SK-N-SH (cell line): ENCODE measurements at regions not wholly inside any gene's neighbourhood (a gene's known extent, or its start where the extent isn't known, plus 50 kb on each side); places are given as distances from the start of the nearest gene placed in this dataset.

Source experiments
- CTCF ChIA-PET: fragments of 300-600, 350-600 bp; formaldehyde crosslinking; extraction: SDS; loops from one replicate; lab custom pipeline; 2021; lab: Yijun Ruan, JAX
- POLR2A ChIA-PET: fragments of 350-600 bp; sonication (Branson Sonifier 250); formaldehyde crosslinking; extraction: SDS; loops from one replicate; lab custom pipeline; 2020; ENCODE audit warnings: antibody characterized with exemption, inconsistent platforms; lab: Yijun Ruan, JAX
- DNase-seq: peaks from one replicate; pipeline ENCODE4 v3.0.0; 2012
- H2AFZ ChIP-seq: fragments of 200-600 bp; sonication (generic); 2 replicates; pipeline ENCODE4 v1.8.1; 2016; ENCODE audit warnings: antibody characterized with exemption, mild to moderate bottlenecking, low read depth
- H3F3A ChIP-seq: fragments of 200-600 bp; sonication (generic); replicated peaks from 2 replicates; pipeline ENCODE3; 2016; ENCODE audit warnings: antibody characterized with exemption, mild to moderate bottlenecking; ENCODE audit not compliant: insufficient read depth
- H3K27ac ChIP-seq, 2 experiments: fragments of 200-500 bp in 1 of 2; fragments of 200-600 bp in 1 of 2; sonication (Bioruptor generic) in 1 of 2; sonication (generic), shearing (Covaris generic) in 1 of 2; 2 replicates each; pipeline versions ENCODE4 v1.5.1 to v1.6.1; 2014 to 2016; ENCODE audit warnings: low read depth in 2 of 2, inconsistent platforms in 1 of 2, low read length in 1 of 2, mild to moderate bottlenecking in 1 of 2, mixed read lengths in 1 of 2
- H3K27me3 ChIP-seq: fragments of 200-600 bp; sonication (generic), shearing (Covaris generic); 2 replicates; pipeline ENCODE4 v1.6.1; 2016; ENCODE audit warnings: mixed run types; ENCODE audit not compliant: insufficient read depth
- H3K36me3 ChIP-seq, 2 experiments: fragments of 200-500 bp in 1 of 2; fragments of 200-600 bp in 1 of 2; sonication (Bioruptor generic) in 1 of 2; sonication (generic) in 1 of 2; replicated peaks in 1 of 2; 2 replicates each; pipeline versions ENCODE3 to v1.5.1; 2014 to 2016; ENCODE audit warnings: low read length in 1 of 2, mild to moderate bottlenecking in 1 of 2; ENCODE audit not compliant: insufficient read depth in 2 of 2, control insufficient read depth in 1 of 2
- H3K4me1 ChIP-seq, 2 experiments: fragments of 200-500 bp in 1 of 2; fragments of 200-600 bp in 1 of 2; sonication (Bioruptor generic) in 1 of 2; sonication (generic), shearing (Covaris generic) in 1 of 2; 2 replicates each; pipeline versions ENCODE4 v1.5.1 to v1.6.1; 2014 to 2016; ENCODE audit warnings: low read depth in 1 of 2, low read length in 1 of 2, mixed run types in 1 of 2; ENCODE audit not compliant: insufficient read depth in 2 of 2, control insufficient read depth in 1 of 2
- H3K4me2 ChIP-seq: fragments of 200-600 bp; sonication (generic), shearing (Covaris generic); 2 replicates; pipeline ENCODE4 v1.6.1; 2017; ENCODE audit warnings: mixed run types
- H3K4me3 ChIP-seq, 2 experiments: fragments of 200-500 bp in 1 of 2; fragments of 200-600 bp in 1 of 2; sonication (Bioruptor generic) in 1 of 2; sonication (generic), shearing (Covaris generic) in 1 of 2; 2 replicates each; pipeline versions ENCODE4 v1.5.1 to v1.8.1; 2014 to 2016; ENCODE audit warnings: low read depth in 2 of 2, inconsistent platforms in 1 of 2, low read length in 1 of 2, mild to moderate bottlenecking in 1 of 2, mixed read lengths in 1 of 2, moderate library complexity in 1 of 2
- H3K79me2 ChIP-seq: fragments of 200-600 bp; sonication (generic); 2 replicates; pipeline ENCODE4 v1.8.1; 2017; ENCODE audit warnings: mild to moderate bottlenecking; ENCODE audit not compliant: insufficient read depth
- H3K9ac ChIP-seq: fragments of 200-600 bp; sonication (generic); 2 replicates; pipeline ENCODE4 v1.6.1; 2017; ENCODE audit warnings: mixed run types
- H3K9me2 ChIP-seq: fragments of 200-600 bp; sonication (generic); 2 replicates; pipeline ENCODE4 v1.6.1; 2017; ENCODE audit warnings: mixed run types
- H3K9me3 ChIP-seq: fragments of 200-600 bp; sonication (generic); 2 replicates; pipeline ENCODE4 v1.6.1; 2017; ENCODE audit warnings: mixed run types, mild to moderate bottlenecking, moderate library complexity
- H4K20me1 ChIP-seq: fragments of 200-600 bp; sonication (generic); 2 replicates; pipeline ENCODE4 v1.6.1; 2017; ENCODE audit warnings: mild to moderate bottlenecking, mixed run types; ENCODE audit not compliant: insufficient read depth
- CHD2 ChIP-seq: fragments of 150-350 bp; IDR thresholded peaks from 2 replicates; pipeline ENCODE4 v1.6.1; 2018; ENCODE audit warnings: low read length; ENCODE audit not compliant: partially characterized antibody
- EP300 ChIP-seq, 2 experiments: IDR thresholded peaks; 2 replicates each; pipeline versions ENCODE4 v1.4.0 to v1.6.1; 2012; ENCODE audit warnings: borderline replicate concordance in 1 of 2, low read depth in 1 of 2, low read length in 1 of 2
- EZH2phosphoT487 ChIP-seq: fragments of 200-600 bp; sonication (generic); IDR thresholded peaks from 2 replicates; pipeline ENCODE4 v1.6.1; 2017; ENCODE audit warnings: low read depth, mixed run types, mild to moderate bottlenecking, antibody characterized with exemption, moderate library complexity, borderline replicate concordance
- FOXJ3 ChIP-seq: sonication (generic); formaldehyde crosslinking; IDR thresholded peaks from 2 replicates; pipeline ENCODE4 v1.5.1; 2020; ENCODE audit warnings: mild to moderate bottlenecking, missing genetic modification reagents
- GABPA ChIP-seq: IDR thresholded peaks from 2 replicates; pipeline ENCODE4 v1.4.0; 2012; ENCODE audit warnings: low read depth, mild to moderate bottlenecking
- GATA2 ChIP-seq: sonication (generic); formaldehyde crosslinking; IDR thresholded peaks from 2 replicates; pipeline ENCODE4 v1.5.0; 2020; ENCODE audit warnings: mild to moderate bottlenecking, missing genetic modification reagents
- MEF2A ChIP-seq: IDR thresholded peaks from 2 replicates; pipeline ENCODE4 v1.4.0; 2012; ENCODE audit warnings: low read depth, borderline replicate concordance
- NFIC ChIP-seq: IDR thresholded peaks from 2 replicates; pipeline ENCODE4 v1.4.0; 2012; ENCODE audit warnings: borderline replicate concordance
- NRF1 ChIP-seq: IDR thresholded peaks from 2 replicates; pipeline ENCODE4 v1.6.1; 2012; ENCODE audit warnings: low read depth, mild to moderate bottlenecking, low read length
- RAD21 ChIP-seq: IDR thresholded peaks from 2 replicates; pipeline ENCODE4 v1.6.1; 2012; ENCODE audit warnings: mild to moderate bottlenecking, low read length
- RCOR1 ChIP-seq: fragments of 150-350 bp; IDR thresholded peaks from 2 replicates; pipeline ENCODE4 v1.6.1; 2017; ENCODE audit warnings: antibody characterized with exemption, low read length
- RFX5 ChIP-seq: IDR thresholded peaks from 2 replicates; pipeline ENCODE4 v1.6.1; 2012; ENCODE audit warnings: mild to moderate bottlenecking, improper control_type of control experiment, low read length
- SIN3A ChIP-seq: IDR thresholded peaks from 2 replicates; pipeline ENCODE4 v1.6.1; 2012; ENCODE audit warnings: low read depth, mild to moderate bottlenecking, low read length, moderate library complexity, borderline replicate concordance
- SMC3 ChIP-seq: IDR thresholded peaks from 2 replicates; pipeline ENCODE4 v1.6.1; 2012; ENCODE audit warnings: low read depth, low read length, improper control_type of control experiment
- TAF1 ChIP-seq: IDR thresholded peaks from 2 replicates; pipeline ENCODE4 v1.6.1; 2012; ENCODE audit warnings: low read depth, mild to moderate bottlenecking, low read length, moderate library complexity, borderline replicate concordance
- TCF12 ChIP-seq: IDR thresholded peaks from 2 replicates; pipeline ENCODE4 v1.4.0; 2012
- USF1 ChIP-seq: IDR thresholded peaks from 2 replicates; pipeline ENCODE4 v1.4.0; 2012; ENCODE audit warnings: low read depth, borderline replicate concordance
- YY1 ChIP-seq: IDR thresholded peaks from 2 replicates; pipeline ENCODE4 v1.4.0; 2012; ENCODE audit warnings: low read depth, mild to moderate bottlenecking
- WGBS: methylation state at CpG from one replicate; pipeline ENCODE4 v1.1.6; 2017; ENCODE audit warnings: low lambda C conversion rate; 5-methylcytosine and 5-hydroxymethylcytosine counted together
- TF ChIP-seq, protein P1 (sequence below): fragments of 150-350 bp; IDR thresholded peaks from 2 replicates; pipeline ENCODE4 v1.6.1; 2016; ENCODE audit warnings: mild to moderate bottlenecking, low read depth, low read length
- TF ChIP-seq, protein P2 (sequence below): IDR thresholded peaks from 2 replicates; pipeline ENCODE4; 2012
- TF ChIP-seq, protein P3 (sequence below): IDR thresholded peaks from 2 replicates; pipeline ENCODE4 v1.4.0; 2012; ENCODE audit warnings: low read depth, borderline replicate concordance

DNA sequence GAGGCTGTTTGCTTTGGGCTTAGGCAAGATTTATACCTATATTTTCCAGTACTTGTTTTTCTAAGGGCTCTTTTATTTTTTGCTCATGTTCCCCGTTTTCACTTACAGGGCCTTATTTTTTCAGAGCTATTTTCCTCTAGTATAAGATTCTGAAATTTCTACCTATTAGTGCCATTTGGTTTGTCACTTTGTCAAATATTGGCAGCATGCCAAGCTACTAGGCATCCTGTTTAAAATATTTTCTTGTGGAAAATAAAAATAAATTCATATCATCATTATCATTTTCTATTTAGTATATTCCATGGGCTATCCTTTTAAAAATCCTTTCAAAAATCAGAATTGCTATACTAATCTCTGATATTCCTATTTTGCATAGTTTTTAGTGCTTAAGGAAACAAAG lies 64.8 kb upstream of the CHST9 start:
- TF ChIP-seq, protein P1, sequence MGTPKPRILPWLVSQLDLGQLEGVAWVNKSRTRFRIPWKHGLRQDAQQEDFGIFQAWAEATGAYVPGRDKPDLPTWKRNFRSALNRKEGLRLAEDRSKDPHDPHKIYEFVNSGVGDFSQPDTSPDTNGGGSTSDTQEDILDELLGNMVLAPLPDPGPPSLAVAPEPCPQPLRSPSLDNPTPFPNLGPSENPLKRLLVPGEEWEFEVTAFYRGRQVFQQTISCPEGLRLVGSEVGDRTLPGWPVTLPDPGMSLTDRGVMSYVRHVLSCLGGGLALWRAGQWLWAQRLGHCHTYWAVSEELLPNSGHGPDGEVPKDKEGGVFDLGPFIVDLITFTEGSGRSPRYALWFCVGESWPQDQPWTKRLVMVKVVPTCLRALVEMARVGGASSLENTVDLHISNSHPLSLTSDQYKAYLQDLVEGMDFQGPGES = no peak
- TF ChIP-seq EP300 (IDR thresholded peaks at IDR 0.05; ENCODE audit: borderline replicate concordance in 1 of 2, low read depth in 1 of 2, low read length in 1 of 2) (no peak), FOXJ3 (CRISPR knock-in tag) (no peak), RCOR1 (no peak), YY1 (no peak), GATA2 (CRISPR knock-in tag) (no peak), TAF1 (no peak), EZH2phosphoT487 (no peak), SIN3A (no peak), GABPA (no peak), SMC3 (no peak)
- TF ChIP-seq, all 33 proteins: peak for 0
- H3K4me2 ChIP-seq = no peak overlapping the region
- no peaks in the 10 kb centered on the region for H3K9me3 ChIP-seq
- H3K4me3 ChIP-seq = no peak overlapping the region
- ChIA-PET CTCF (no interaction called here), POLR2A (no interaction called here)
- H4K20me1 ChIP-seq = no peaks in the 10 kb centered on the region
- H3K79me2 ChIP-seq = no peaks in the 10 kb centered on the region
- H3K9ac ChIP-seq = no peak overlapping the region
- no peak overlapping the region for H2AFZ ChIP-seq
- H3K4me1 ChIP-seq = no peaks in the 10 kb centered on the region
- no peaks in the 10 kb centered on the region for H3K27me3 ChIP-seq
- H3K9me2 ChIP-seq = no peaks in the 10 kb centered on the region
- H3K36me3 ChIP-seq = no peaks in the 10 kb centered on the region
- no peak for DNase-seq
- no peaks in the 10 kb centered on the region for H3F3A ChIP-seq
- 6% methylated on average over 1 of the region's 1 CpG for WGBS
- no peak overlapping the region for H3K27ac ChIP-seq

- H3K27me3 ChIP-seq = no peaks in the 10 kb centered on the region
- 31% methylated on average over 4 of the region's 4 CpGs for WGBS
- H3K27ac ChIP-seq = no peak overlapping the region
- H3K4me1 ChIP-seq = no peaks in the 10 kb centered on the region
- no peaks in the 10 kb centered on the region for H3K79me2 ChIP-seq
- H3F3A ChIP-seq = no peaks in the 10 kb centered on the region
- H3K9ac ChIP-seq = no peak overlapping the region
- H3K9me2 ChIP-seq = no peaks in the 10 kb centered on the region
- no peak overlapping the region for H2AFZ ChIP-seq
- DNase-seq = no peak
- H3K9me3 ChIP-seq = no peaks in the 10 kb centered on the region
- TF ChIP-seq, protein P2, sequence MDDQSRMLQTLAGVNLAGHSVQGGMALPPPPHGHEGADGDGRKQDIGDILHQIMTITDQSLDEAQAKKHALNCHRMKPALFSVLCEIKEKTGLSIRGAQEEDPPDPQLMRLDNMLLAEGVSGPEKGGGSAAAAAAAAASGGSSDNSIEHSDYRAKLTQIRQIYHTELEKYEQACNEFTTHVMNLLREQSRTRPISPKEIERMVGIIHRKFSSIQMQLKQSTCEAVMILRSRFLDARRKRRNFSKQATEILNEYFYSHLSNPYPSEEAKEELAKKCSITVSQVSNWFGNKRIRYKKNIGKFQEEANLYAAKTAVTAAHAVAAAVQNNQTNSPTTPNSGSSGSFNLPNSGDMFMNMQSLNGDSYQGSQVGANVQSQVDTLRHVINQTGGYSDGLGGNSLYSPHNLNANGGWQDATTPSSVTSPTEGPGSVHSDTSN = no peak
- TF ChIP-seq RAD21 (no peak), TCF12 (no peak), RCOR1 (no peak), EP300 (IDR thresholded peaks at IDR 0.05; ENCODE audit: borderline replicate concordance in 1 of 2, low read depth in 1 of 2, low read length in 1 of 2) (no peak), NFIC (no peak), MEF2A (no peak), FOXJ3 (CRISPR knock-in tag) (no peak), USF1 (no peak), NRF1 (no peak), RFX5 (no peak), SIN3A (no peak), CHD2 (no peak)
- TF ChIP-seq, protein P3, sequence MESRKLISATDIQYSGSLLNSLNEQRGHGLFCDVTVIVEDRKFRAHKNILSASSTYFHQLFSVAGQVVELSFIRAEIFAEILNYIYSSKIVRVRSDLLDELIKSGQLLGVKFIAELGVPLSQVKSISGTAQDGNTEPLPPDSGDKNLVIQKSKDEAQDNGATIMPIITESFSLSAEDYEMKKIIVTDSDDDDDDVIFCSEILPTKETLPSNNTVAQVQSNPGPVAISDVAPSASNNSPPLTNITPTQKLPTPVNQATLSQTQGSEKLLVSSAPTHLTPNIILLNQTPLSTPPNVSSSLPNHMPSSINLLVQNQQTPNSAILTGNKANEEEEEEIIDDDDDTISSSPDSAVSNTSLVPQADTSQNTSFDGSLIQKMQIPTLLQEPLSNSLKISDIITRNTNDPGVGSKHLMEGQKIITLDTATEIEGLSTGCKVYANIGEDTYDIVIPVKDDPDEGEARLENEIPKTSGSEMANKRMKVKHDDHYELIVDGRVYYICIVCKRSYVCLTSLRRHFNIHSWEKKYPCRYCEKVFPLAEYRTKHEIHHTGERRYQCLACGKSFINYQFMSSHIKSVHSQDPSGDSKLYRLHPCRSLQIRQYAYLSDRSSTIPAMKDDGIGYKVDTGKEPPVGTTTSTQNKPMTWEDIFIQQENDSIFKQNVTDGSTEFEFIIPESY = no peak
- CTCF ChIA-PET = interaction anchor here (0.6 kb wide), 1 partner anchor 73 kb away, joined by 4 read pairs; no protein-coding TSS in a partner anchor
- no peaks in the 10 kb centered on the region for H4K20me1 ChIP-seq
- no peak overlapping the region for H3K4me3 ChIP-seq
- POLR2A ChIA-PET = no interaction called here
- H3K36me3 ChIP-seq = no peaks in the 10 kb centered on the region
- H3K4me2 ChIP-seq = no peak overlapping the region
These were observed 59.2 kb upstream of the CHST9 start for GRCh38 chr18:27244259-27244658.
